Suppressor macrophage treated with lipopolysaccharide for 1 hour (primary cell): ENCODE measurements at regions not wholly inside any gene's neighbourhood (a gene's known extent, or its start where the extent isn't known, plus 50 kb on each side); places are given as distances from the start of the nearest gene placed in this dataset.

Experiments used
- DNase-seq, 3 donors: peaks; one replicate each; pipeline ENCODE4 v3.0.0-alpha.2; 2020 to 2022

DNA sequence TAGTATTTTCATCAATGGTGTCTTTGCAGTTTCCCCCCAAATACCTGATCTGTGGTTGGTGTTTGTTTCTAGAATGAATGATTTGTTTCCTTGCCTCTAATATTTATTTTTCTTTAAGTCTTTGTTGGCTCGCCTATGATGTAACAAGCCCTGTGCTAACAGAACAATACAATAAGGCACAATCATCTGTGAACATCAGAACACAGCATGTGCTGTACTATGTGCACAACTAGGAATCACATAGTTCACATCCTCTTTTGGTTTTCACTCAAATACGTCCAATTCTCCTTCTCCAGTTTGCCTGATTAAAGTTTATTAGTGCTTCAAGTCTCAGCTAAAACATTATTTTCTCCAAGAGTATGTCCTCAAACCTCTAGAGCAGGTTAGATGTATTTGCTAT lies 613.1 kb downstream of the EPHA7 start:
- no peak for DNase-seq

GRCh38 chr6:92791403-92791802 lies 628.0 kb downstream of the EPHA7 start:
- no peak for DNase-seq

DNA sequence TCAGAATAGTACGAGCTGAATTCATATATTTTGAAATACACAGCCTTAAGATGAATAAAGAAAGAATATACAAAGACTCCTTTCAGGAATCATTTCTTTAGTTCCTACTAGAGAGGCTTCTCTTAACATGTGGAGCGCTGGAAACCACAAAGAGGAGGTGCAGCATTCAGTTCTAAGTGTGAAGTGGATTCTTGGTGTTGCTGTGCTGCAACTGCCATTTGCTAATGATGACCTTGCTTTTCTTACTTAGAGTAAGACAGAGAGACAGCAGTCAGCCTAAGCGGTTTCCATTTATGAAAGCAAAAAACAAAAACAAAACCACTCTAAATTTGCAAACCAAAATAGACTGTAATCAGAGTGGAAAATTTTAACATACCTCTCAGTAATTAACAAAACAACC lies 629.0 kb downstream of the EPHA7 start:
- no peak for DNase-seq

GRCh38 chr6:92784235-92784634 lies 635.1 kb downstream of the EPHA7 start:
- no peak for DNase-seq

DNA sequence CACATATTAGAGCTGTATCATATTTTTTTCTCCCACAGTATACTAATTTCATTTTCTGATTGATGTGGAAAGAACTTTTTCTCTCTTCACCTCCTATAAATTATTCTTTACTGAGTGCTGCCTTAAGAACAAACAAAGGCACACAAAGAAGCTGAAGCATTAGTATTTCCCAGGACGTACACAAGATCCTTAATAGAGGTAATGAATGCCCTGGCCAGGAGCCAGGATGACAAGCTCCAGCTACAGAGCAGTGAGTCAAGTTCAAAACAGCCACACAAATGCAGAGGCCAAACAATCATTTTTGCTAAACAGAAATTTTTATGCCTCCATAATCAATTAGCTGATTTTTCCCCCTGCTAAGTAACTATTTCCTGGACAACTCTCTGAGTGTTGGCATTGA lies 639.6 kb downstream of the EPHA7 start:
- no peak for DNase-seq

DNA sequence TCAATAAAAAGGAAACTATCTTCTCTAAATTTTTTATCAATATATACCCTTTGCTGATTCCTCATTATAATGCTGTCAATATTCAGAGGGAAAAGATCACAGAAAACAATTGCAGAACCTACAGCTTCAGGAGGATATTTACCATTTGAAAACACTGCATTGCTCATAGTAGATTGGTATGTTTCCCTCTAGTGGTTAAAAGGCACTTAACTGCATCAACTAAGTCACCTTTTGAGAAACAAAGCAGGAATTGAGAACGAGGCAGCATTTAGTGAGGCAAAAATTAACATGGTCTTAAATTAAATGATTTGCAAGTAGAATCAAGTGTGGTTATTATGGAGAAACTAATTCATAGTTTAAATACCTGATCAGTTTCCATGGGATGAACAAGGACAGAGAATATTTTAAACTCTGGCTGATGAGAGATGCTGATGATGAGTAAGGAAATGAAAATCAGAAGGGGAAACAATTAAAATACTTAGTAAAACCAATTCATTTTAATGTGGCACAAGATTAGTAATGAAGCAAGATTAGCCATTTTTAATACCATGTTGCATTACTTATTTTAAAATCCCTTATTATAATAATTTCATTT lies 642.1 kb downstream of the EPHA7 start:
- DNase-seq: peak; percentile 13 to 51 (median 44)

- DNase-seq: no peak
Measured at GRCh38 chr6:92770540-92770939, 648.8 kb downstream of the EPHA7 start.

DNA sequence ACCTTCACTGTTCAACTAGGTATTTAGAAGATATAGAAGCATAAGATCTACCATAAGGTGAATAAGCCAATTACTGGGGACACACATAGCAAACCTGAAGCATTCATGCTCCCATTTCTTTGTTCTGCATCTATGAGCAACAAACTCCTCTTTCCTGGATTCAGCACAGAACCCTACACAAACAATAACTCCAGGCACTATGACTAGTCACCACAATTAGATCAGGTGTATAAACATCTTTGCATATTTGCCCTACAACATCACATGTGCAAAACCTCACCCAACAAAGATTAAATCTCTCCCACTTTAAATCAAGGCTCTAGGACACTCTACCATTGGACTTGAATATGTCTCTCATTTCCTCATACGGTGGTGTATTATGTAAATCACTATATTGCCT lies 652.3 kb downstream of the EPHA7 start:
- DNase-seq: no peak

DNA sequence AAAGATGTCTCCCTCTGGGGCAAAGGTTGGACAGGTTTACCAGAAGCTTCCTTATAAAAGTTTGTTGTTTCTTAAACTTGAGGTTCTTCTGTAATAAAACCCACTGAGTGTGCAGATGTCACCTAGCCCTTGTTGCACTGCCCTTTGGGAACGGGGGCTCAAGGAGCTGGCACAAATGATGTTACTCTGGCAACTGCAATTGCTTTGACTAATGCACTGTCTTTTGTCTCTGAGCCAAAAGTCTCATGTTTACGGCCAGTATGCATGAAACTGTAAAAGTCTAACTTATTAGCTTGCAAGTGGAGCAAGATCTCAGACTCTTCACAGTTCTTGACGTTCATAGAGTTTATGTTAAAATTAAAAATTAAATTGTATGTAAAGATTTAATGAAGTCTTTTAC lies 655.7 kb downstream of the EPHA7 start:
- DNase-seq: no peak

- DNase-seq: no peak
Measured at GRCh38 chr6:92763274-92763584, 656.1 kb downstream of the EPHA7 start.

DNA sequence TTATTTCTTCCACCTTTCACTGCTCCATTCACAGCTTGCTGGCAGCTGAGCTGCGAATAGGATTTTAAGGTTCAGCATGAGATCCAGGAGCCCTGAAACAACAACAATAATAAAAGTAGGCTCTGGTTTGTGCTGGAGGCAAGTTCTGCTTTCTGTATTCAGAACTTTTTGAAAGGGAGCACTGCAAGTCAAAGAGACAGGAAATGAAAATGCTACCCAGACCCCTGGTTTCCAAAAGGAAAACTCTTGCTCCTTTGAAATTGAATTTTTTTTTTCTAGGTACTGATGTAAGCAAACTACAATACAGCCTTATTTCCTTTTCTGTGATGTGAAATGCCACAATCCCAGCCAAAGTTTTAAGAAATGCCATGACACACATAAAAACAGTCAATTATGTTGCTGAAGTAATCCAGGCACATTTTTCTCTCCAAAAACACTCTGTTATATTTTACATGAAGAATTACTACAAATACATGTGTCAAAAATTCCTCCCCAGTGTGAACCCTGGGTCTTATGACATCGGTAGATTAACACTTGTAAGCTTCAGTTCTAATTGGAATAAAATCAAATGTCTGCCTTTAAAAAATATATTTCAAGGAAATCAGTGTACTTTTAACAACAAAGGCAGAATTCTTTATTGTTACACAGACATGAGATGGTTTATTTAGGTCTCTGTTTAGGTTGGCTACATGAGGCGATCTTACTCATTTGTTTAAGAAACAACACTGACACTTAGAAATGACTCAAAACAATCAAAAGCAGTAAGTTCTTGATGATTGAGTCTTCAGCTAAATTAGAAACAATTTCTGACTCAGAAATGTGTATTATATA lies 656.7 kb downstream of the EPHA7 start:
- no peak for DNase-seq

DNA sequence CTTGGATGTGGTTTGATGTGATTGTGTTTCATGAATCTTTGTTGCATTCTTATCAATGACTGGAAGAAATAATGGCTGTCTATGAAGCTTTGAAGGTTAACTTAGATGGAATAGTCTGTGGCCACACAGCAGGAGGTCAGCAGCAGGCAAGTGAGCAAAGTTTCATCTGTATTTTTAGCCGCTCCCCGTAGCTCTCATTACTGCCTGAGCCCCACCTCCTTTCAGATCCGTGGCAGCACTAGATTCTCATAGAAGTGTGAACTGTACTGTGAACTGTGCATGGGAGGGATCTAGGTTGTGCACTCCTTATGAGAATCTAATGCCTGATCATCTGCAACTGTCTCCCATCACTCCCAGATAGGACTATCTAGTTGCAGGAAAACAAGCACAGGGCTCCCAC lies 660.2 kb downstream of the EPHA7 start:
- no peak for DNase-seq

- no peak for DNase-seq
Measured at GRCh38 chr6:92757925-92758324, 661.4 kb downstream of the EPHA7 start.

DNA sequence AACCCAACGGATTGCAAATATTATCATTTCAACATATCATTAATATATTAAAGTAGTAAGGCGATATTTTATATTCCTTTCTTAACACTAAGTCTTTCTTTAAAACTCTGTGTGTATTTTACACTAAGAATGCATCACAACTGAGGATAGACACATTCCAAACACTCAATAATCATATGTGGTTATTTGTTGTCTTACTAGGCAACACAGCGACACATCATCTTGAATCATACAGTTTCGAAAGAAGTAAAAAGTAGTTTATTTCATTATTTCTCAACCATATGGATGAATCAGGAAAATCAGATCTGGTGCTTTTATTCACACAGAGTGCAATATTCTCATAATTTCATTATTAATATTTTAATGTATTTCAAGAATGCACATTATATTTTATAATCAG lies 662.4 kb downstream of the EPHA7 start:
- peak in 1 of 3 donors; percentile 10 for DNase-seq

DNA sequence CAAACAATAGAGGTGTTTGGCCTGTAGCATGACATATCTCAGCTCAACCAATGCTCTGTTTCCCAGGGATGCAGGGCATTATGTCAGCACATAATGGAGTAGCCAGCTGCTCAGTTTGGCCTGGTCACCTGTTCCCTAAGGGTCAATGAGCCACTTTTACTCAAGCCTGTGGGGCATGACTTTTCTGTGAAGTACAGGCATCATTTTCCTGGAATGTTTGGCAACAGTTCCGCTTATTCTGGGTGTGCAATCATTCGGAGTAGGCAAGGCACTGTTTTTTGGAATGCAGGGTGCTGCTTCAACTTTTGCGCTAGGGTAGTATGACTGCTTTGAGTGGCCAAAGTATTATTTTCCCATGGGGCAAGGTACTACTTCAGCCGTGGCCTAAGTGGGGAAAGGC lies 665.4 kb downstream of the EPHA7 start:
- no peak for DNase-seq

DNA sequence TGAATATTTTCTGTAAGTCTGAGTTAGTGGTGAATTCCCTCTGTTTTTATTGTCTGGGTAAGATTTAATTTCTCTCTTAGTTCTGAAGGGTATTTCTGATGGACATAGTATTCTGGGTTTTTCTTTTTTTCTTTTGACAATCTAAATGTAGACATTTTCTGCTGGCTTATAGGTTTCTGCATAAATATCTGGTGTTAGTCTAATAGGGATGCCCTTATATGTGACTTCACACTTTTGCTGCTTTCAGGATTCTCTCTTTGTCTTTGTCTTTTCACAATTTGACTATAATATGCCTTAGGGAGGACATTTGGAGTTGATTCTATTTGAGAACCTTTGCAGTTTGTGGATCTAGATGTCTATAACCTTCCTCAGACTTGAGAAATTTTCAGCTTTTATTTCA lies 667.2 kb downstream of the EPHA7 start:
- DNase-seq: no peak

- DNase-seq: no peak
Measured at GRCh38 chr6:92748131-92748530, 671.2 kb downstream of the EPHA7 start.

DNA sequence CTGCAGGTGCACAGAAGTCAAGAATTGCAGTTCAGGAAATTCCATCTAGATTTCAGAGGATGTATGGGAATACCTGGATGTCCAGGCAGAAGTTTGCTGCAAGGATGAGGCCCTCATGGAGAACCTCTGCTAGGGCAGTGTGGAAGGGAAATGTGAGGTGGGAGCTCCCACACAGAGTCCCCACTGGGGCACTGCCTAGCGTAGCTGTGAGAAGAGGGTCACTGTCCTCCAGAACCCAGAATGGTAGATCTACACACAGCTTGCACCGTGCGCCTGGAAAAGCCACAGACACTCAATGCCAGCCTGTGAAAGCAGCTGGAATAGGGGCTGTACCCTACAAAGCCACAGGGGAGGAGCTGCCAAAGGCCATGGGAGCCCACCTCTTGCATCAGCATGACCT lies 681.4 kb downstream of the EPHA7 start:
- no peak for DNase-seq

GRCh38 chr6:92723390-92723931 lies 695.9 kb downstream of the EPHA7 start:
- no peak for DNase-seq

DNA sequence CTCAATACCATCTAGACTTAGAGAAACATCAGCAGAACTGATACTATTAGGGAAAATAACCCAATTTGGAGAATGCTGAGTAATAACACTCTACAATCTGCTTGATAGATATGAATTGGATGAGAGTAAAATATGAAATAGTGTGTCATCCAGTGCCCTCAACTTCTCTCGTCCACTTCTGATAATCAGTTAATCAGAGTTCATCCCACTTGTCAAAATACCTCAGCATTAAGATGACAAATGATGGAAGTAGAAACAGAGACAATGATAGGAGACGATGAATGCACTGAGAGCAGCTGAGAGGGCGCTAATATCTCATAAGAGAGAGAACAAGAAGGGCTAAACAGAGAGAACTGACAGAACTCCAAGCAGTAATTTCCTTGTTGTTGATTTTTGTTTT lies 699.6 kb downstream of the EPHA7 start:
- DNase-seq: no peak

DNA sequence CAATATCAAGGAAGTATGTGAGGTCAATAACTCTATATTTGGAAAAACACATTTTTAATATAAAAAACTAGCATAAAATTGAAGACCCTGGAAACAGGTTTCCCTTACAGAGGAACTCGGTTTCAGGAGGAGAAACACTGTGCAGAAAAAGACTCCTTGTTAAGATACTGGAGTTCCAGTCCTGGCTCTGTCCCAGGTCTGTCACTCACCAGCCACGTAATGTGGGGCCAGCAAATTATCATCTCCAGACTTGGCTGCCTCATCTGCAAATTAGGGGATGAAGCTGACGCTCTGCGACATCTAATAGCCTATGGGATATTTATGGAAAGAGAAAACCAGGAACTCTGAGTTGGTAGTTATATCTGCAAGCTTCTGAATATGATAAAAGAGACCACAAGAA lies 702.7 kb downstream of the EPHA7 start:
- DNase-seq: no peak

GRCh38 chr6:92715991-92716390 lies 703.4 kb downstream of the EPHA7 start:
- DNase-seq: no peak

GRCh38 chr6:92714346-92714745 lies 705.0 kb downstream of the EPHA7 start:
- no peak for DNase-seq

GRCh38 chr6:92710048-92710447 lies 709.3 kb downstream of the EPHA7 start:
- no peak for DNase-seq

DNA sequence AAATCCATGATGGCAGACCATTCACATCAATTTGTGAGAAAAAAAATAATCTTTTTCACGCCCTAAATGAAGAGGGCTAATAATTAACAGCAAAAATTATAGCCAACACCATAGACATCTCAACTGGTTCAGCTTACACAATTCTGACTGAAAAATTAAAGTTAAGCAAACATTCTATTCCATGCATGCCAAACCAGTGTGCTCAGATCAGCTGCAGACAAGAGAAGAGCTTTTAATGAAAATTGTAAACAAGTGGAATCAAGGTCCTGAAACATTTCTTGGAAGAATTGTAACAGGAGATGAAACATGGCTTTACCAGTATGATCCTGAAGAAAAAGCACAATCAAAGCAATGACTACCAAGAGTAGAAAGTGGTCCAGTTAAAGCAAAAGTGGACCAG lies 710.4 kb downstream of the EPHA7 start:
- DNase-seq: no peak
